GM23338 (cell line): ENCODE measurements at regions not wholly inside any gene's neighbourhood (a gene's known extent, or its start where the extent isn't known, plus 50 kb on each side); places are given as distances from the start of the nearest gene placed in this dataset.

Source experiments
- ATAC-seq: fragments of 200-7000 bp; cut with Tn5 transposase; 3 replicates; pipeline ENCODE4 v1.9.1; 2020
- DNase-seq: peaks from one replicate; pipeline ENCODE4 v3.0.0-alpha.2; 2015; ENCODE audit warnings: low spot score
- H2AFZ ChIP-seq: fragments of 200-600 bp; sonication (generic); 2 replicates; pipeline ENCODE4 v1.8.0; 2016; ENCODE audit warnings: antibody characterized with exemption, mild to moderate bottlenecking, moderate library complexity
- H3F3A ChIP-seq: fragments of 200-600 bp; sonication (generic); replicated peaks from 2 replicates; pipeline ENCODE4 v1.8.0; 2017; ENCODE audit warnings: antibody characterized with exemption, mixed run types, low read depth
- H3K27ac ChIP-seq: fragments of 200-600 bp; sonication (generic); 2 replicates; pipeline ENCODE4 v1.6.1; 2016; ENCODE audit warnings: low read depth
- H3K27me3 ChIP-seq: fragments of 200-600 bp; sonication (generic); 2 replicates; pipeline ENCODE4 v1.8.0; 2016; ENCODE audit warnings: mild to moderate bottlenecking, mixed run types, moderate library complexity; ENCODE audit not compliant: insufficient read depth
- H3K36me3 ChIP-seq: fragments of 200-600 bp; sonication (generic); 2 replicates; pipeline ENCODE4 v1.8.0; 2016; ENCODE audit warnings: mild to moderate bottlenecking; ENCODE audit not compliant: insufficient read depth
- H3K4me1 ChIP-seq: fragments of 200-600 bp; sonication (generic); 2 replicates; pipeline ENCODE4 v1.8.0; 2016; ENCODE audit warnings: mild to moderate bottlenecking, moderate library complexity; ENCODE audit not compliant: insufficient read depth
- H3K4me2 ChIP-seq: fragments of 200-600 bp; sonication (generic); 2 replicates; pipeline ENCODE4 v1.7.1; 2017; ENCODE audit warnings: mixed run types
- H3K4me3 ChIP-seq: fragments of 200-600 bp; sonication (generic); 2 replicates; pipeline ENCODE4 v1.6.1; 2016; ENCODE audit warnings: mixed run types
- H3K79me2 ChIP-seq: fragments of 200-600 bp; sonication (generic); replicated peaks from 2 replicates; pipeline ENCODE4 v1.8.0; 2017; ENCODE audit warnings: mild to moderate bottlenecking; ENCODE audit not compliant: insufficient read depth
- H3K9me2 ChIP-seq: fragments of 200-600 bp; sonication (generic); 2 replicates; pipeline ENCODE4 v1.8.0; 2017; ENCODE audit not compliant: insufficient read depth
- H4K20me1 ChIP-seq: fragments of 200-600 bp; sonication (generic); replicated peaks from 2 replicates; pipeline ENCODE4 v1.8.0; 2017; ENCODE audit warnings: mild to moderate bottlenecking; ENCODE audit not compliant: insufficient read depth
- H3K27ac Mint-ChIP-seq: 2 replicates; pipeline ENCODE4 v1.8.0; 2020; ENCODE audit warnings: inconsistent platforms, mild to moderate bottlenecking, moderate library complexity, mixed read lengths
- H3K27me3 Mint-ChIP-seq: 3 replicates; pipeline ENCODE4 v1.8.0; 2022; ENCODE audit warnings: low read depth, mild to moderate bottlenecking, moderate library complexity, mixed read lengths, inconsistent platforms; ENCODE audit not compliant: insufficient read depth, poor library complexity
- H3K36me3 Mint-ChIP-seq: 3 replicates; pipeline ENCODE4 v1.8.0; 2021; ENCODE audit warnings: low read depth, mild to moderate bottlenecking, inconsistent platforms, moderate library complexity, mixed read lengths
- H3K4me1 Mint-ChIP-seq: 3 replicates; pipeline ENCODE4 v1.8.0; 2020; ENCODE audit warnings: mild to moderate bottlenecking, inconsistent platforms, mixed read lengths
- H3K4me3 Mint-ChIP-seq: 3 replicates; pipeline ENCODE4 v1.8.0; 2021; ENCODE audit warnings: moderate library complexity, mild to moderate bottlenecking, inconsistent platforms, mixed read lengths
- H3K9me3 Mint-ChIP-seq: 3 replicates; pipeline ENCODE4 v1.8.0; 2020; ENCODE audit warnings: moderate library complexity, mild to moderate bottlenecking, inconsistent platforms, mixed read lengths
- CREB1 ChIP-seq: fragments of 250-450 bp; sonication (Bioruptor Pico); IDR thresholded peaks from 2 replicates; pipeline ENCODE4 v1.5.0; 2020; ENCODE audit warnings: low read depth, mild to moderate bottlenecking, moderate library complexity
- EZH2 ChIP-seq: fragments of 200-600 bp; sonication (generic); IDR thresholded peaks from one replicate; pipeline ENCODE4 v1.8.0; 2017; ENCODE audit warnings: antibody characterized with exemption, mild to moderate bottlenecking, low read depth; ENCODE audit not compliant: unreplicated experiment
- EZH2phosphoT487 ChIP-seq: fragments of 200-600 bp; sonication (generic); IDR thresholded peaks from one replicate; pipeline ENCODE4 v1.8.1; 2018; ENCODE audit warnings: antibody characterized with exemption; ENCODE audit not compliant: unreplicated experiment
- JUNB ChIP-seq: IDR thresholded peaks from one replicate; pipeline ENCODE4 v1.6.1; 2016; ENCODE audit warnings: antibody characterized with exemption; ENCODE audit not compliant: unreplicated experiment
- NANOG ChIP-seq: IDR thresholded peaks from 2 replicates; pipeline ENCODE4 v1.6.1; 2016; ENCODE audit warnings: antibody characterized with exemption, borderline replicate concordance
- POLR2AphosphoS5 ChIP-seq: IDR thresholded peaks from 2 replicates; pipeline ENCODE4 v1.6.1; 2016; ENCODE audit warnings: antibody characterized with exemption, low read depth
- REST ChIP-seq: IDR thresholded peaks from one replicate; pipeline ENCODE4 v1.6.1; 2018; ENCODE audit warnings: antibody characterized with exemption; ENCODE audit not compliant: unreplicated experiment
- STAT1 ChIP-seq: IDR thresholded peaks from one replicate; pipeline ENCODE4 v1.6.1; 2016; ENCODE audit warnings: antibody characterized with exemption; ENCODE audit not compliant: unreplicated experiment
- ZNF114 ChIP-seq: fragments of 250-450 bp; sonication (Bioruptor Pico); IDR thresholded peaks from 2 replicates; pipeline ENCODE4 v1.5.0; 2020; ENCODE audit warnings: mild to moderate bottlenecking, moderate library complexity
- ZNF331 ChIP-seq: fragments of 250-450 bp; sonication (Bioruptor Pico); IDR thresholded peaks from 2 replicates; pipeline ENCODE4 v1.5.0; 2020; ENCODE audit warnings: low read depth, mild to moderate bottlenecking, moderate library complexity
- TF ChIP-seq, protein P1 (sequence below): fragments of 250-450 bp; sonication (Bioruptor Pico); IDR thresholded peaks from 2 replicates; pipeline ENCODE4 v1.5.0; 2020; ENCODE audit warnings: mild to moderate bottlenecking, moderate library complexity

DNA sequence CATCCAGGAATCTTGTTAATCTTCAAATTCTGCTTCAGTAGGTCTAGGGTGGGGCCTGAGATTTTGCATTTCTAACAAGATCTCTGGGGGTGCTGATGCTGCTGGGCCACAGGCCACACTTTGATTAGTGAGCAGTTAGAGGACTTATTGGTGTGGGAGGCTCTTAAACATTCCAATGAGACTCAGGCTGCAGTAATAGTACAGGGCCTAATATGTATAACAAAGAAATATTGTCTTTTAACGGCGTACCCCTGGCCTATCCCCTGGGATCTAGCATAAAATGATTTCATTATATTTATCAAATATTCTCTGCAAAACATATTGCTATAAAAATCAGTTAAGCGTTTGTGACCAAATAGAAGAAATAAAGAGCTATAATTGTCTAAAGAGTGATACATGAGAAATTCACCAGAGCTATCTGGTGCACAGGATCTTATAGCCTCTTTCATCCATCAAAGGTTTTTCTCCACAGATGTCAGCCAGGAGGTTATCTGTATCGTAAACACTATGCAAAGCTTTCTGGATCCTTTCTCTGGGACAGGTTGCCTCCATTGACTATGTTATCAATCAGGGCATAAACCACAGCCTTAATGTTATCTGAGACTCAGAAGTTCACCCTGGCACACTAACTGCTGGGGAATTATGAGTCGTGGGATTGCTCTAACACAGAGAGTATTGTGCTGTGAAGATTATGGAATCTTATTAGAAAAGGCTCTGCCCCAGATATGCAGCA lies 488.5 kb upstream of the MAP3K7 start:
- no peak for TF ChIP-seq JUNB
- TF ChIP-seq ZNF114 = no peak
- no peak for TF ChIP-seq EZH2phosphoT487
- no peak for TF ChIP-seq CREB1 (CRISPR knock-in tag)
- no peak for TF ChIP-seq NANOG
- Histone ChIP-seq H3K79me2 (no peaks in the 10 kb centered on the region), H4K20me1 (no peaks in the 10 kb centered on the region), H3K36me3 (no peaks in the 10 kb centered on the region), H3K27me3 (no peaks in the 10 kb centered on the region), H2AFZ (no peak overlapping the region), H3K4me2 (no peak overlapping the region), H3K9me2 (peaks cover 6% of the 10 kb centered on the region; the same call in 1 of the 2 replicates), H3K4me3 (no peak overlapping the region), H3F3A (no peaks in the 10 kb centered on the region), H3K27ac (no peak overlapping the region), H3K4me1 (no peaks in the 10 kb centered on the region)
- Mint-ChIP-seq H3K4me3 (no peak overlapping the region), H3K9me3 (no peaks in the 10 kb centered on the region), H3K27ac (no peak overlapping the region), H3K36me3 (no peaks in the 10 kb centered on the region), H3K27me3 (no peaks in the 10 kb centered on the region), H3K4me1 (no peaks in the 10 kb centered on the region)
- ATAC-seq (no peak), DNase-seq (no peak)

DNA sequence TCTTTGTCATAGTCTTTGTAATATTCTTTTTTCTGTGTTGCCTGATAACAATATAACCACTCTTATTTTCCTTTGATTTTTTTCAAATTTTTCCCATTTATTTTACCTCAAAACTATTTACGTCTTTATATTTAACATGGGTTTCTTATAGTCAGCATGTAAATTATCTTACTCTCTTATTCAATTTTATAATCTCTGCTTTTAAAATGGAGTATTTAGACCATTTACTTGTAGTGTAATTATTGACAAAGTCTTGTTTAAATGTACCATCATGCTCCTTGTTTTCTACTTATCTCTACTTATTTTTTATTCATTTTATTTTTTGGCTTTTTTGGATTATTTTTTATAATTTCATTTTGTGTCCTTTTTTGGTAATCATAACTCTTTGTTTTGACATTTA lies 476.5 kb upstream of the MAP3K7 start:
- no peaks in the 10 kb centered on the region; the same call in 2 of the 3 replicates for H3K9me3 Mint-ChIP-seq
- H3K9me2 ChIP-seq = no peaks in the 10 kb centered on the region
- no peaks in the 10 kb centered on the region for H4K20me1 ChIP-seq
- H3K4me1 Mint-ChIP-seq = no peaks in the 10 kb centered on the region
- ATAC-seq (no peak), DNase-seq (no peak)
- H3K27me3 Mint-ChIP-seq = peaks cover 2% of the 10 kb centered on the region
- H3K4me3 Mint-ChIP-seq = no peak overlapping the region
- H3K36me3 ChIP-seq = no peaks in the 10 kb centered on the region
- no peaks in the 10 kb centered on the region for H3K27me3 ChIP-seq
- no peak overlapping the region for H3K27ac Mint-ChIP-seq
- H3K36me3 Mint-ChIP-seq = no peaks in the 10 kb centered on the region
- no peaks in the 10 kb centered on the region for H3F3A ChIP-seq
- H2AFZ ChIP-seq = no peak overlapping the region
- no peaks in the 10 kb centered on the region for H3K4me1 ChIP-seq
- H3K27ac ChIP-seq = no peak overlapping the region
- H3K4me2 ChIP-seq = no peak overlapping the region
- no peak overlapping the region for H3K4me3 ChIP-seq
- H3K79me2 ChIP-seq = no peaks in the 10 kb centered on the region
- TF ChIP-seq EZH2phosphoT487 (no peak), JUNB (no peak), ZNF114 (no peak), POLR2AphosphoS5 (no peak), ZNF331 (no peak), REST (no peak), STAT1 (no peak), EZH2 (no peak)
- TF ChIP-seq, protein P1, sequence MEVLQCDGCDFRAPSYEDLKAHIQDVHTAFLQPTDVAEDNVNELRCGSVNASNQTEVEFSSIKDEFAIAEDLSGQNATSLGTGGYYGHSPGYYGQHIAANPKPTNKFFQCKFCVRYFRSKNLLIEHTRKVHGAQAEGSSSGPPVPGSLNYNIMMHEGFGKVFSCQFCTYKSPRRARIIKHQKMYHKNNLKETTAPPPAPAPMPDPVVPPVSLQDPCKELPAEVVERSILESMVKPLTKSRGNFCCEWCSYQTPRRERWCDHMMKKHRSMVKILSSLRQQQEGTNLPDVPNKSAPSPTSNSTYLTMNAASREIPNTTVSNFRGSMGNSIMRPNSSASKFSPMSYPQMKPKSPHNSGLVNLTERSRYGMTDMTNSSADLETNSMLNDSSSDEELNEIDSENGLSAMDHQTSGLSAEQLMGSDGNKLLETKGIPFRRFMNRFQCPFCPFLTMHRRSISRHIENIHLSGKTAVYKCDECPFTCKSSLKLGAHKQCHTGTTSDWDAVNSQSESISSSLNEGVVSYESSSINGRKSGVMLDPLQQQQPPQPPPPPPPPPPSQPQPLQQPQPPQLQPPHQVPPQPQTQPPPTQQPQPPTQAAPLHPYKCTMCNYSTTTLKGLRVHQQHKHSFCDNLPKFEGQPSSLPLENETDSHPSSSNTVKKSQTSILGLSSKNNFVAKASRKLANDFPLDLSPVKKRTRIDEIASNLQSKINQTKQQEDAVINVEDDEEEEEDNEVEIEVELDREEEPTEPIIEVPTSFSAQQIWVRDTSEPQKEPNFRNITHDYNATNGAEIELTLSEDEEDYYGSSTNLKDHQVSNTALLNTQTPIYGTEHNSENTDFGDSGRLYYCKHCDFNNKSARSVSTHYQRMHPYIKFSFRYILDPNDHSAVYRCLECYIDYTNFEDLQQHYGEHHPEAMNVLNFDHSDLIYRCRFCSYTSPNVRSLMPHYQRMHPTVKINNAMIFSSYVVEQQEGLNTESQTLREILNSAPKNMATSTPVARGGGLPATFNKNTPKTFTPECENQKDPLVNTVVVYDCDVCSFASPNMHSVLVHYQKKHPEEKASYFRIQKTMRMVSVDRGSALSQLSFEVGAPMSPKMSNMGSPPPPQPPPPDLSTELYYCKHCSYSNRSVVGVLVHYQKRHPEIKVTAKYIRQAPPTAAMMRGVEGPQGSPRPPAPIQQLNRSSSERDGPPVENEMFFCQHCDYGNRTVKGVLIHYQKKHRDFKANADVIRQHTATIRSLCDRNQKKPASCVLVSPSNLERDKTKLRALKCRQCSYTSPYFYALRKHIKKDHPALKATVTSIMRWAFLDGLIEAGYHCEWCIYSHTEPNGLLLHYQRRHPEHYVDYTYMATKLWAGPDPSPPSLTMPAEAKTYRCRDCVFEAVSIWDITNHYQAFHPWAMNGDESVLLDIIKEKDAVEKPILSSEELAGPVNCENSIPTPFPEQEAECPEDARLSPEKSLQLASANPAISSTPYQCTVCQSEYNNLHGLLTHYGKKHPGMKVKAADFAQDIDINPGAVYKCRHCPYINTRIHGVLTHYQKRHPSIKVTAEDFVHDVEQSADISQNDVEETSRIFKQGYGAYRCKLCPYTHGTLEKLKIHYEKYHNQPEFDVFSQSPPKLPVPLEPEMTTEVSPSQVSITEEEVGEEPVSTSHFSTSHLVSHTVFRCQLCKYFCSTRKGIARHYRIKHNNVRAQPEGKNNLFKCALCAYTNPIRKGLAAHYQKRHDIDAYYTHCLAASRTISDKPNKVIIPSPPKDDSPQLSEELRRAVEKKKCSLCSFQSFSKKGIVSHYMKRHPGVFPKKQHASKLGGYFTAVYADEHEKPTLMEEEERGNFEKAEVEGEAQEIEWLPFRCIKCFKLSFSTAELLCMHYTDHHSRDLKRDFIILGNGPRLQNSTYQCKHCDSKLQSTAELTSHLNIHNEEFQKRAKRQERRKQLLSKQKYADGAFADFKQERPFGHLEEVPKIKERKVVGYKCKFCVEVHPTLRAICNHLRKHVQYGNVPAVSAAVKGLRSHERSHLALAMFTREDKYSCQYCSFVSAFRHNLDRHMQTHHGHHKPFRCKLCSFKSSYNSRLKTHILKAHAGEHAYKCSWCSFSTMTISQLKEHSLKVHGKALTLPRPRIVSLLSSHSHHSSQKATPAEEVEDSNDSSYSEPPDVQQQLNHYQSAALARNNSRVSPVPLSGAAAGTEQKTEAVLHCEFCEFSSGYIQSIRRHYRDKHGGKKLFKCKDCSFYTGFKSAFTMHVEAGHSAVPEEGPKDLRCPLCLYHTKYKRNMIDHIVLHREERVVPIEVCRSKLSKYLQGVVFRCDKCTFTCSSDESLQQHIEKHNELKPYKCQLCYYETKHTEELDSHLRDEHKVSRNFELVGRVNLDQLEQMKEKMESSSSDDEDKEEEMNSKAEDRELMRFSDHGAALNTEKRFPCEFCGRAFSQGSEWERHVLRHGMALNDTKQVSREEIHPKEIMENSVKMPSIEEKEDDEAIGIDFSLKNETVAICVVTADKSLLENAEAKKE (CRISPR knock-in tag) = no peak
